Vagina (tissue), 2 donors: ENCODE measurements at regions not wholly inside any gene's neighbourhood (a gene's known extent, or its start where the extent isn't known, plus 50 kb on each side); places are given as distances from the start of the nearest gene placed in this dataset.

Experiments used
- DNase-seq, 2 donors: peaks; one replicate each; pipeline ENCODE4 v3.0.0-alpha.2; 2017; ENCODE audit errors: extremely low spot score in 2 of 2
- H3K27ac ChIP-seq: fragments of 200-600 bp; sonication (generic); one replicate; pipeline ENCODE4 v1.5.1; 2019
- H3K27me3 ChIP-seq: fragments of 200-600 bp; sonication (generic); one replicate; pipeline ENCODE4 v1.5.1; 2019
- H3K36me3 ChIP-seq, 2 donors: fragments of 200-600 bp; sonication (generic); one replicate each; pipeline ENCODE4 v1.5.1; 2017 to 2019
- H3K4me1 ChIP-seq: fragments of 200-600 bp; sonication (generic); one replicate; pipeline ENCODE4 v1.5.1; 2019
- H3K4me3 ChIP-seq, 2 donors: fragments of 200-600 bp; sonication (generic); 1 replicate in 1 of 2; 2 replicates in 1 of 2; pipeline ENCODE4 v1.5.1; 2016 to 2019
- H3K9me3 ChIP-seq: fragments of 200-600 bp; sonication (generic); one replicate; pipeline ENCODE4 v1.5.1; 2019
- POLR2A ChIP-seq, 2 donors: fragments of 450-650 bp; IDR thresholded peaks; one replicate each; pipeline ENCODE4 v1.6.1; 2017; ENCODE audit warnings: antibody characterized with exemption in 2 of 2, mild to moderate bottlenecking in 2 of 2, moderate library complexity in 2 of 2
- POLR2AphosphoS5 ChIP-seq, 2 donors: sonication (generic); formaldehyde crosslinking; IDR thresholded peaks; one replicate each; pipeline ENCODE4 v1.9.0; 2017; ENCODE audit warnings: antibody characterized with exemption in 2 of 2, mild to moderate bottlenecking in 2 of 2, low read depth in 1 of 2; ENCODE audit not compliant: insufficient read depth in 1 of 2
- intact Hi-C: fragments of 100-400 bp; cut with DNase I; formaldehyde crosslinking; loops from one replicate; pipeline ENCODE4 v1.15.1; 2023
- TF ChIP-seq, protein P1 (sequence below), 3 experiments: fragments of 450-650 bp in 2 of 3; fragments of 200-600 bp in 1 of 3; sonication (generic) in 1 of 3; IDR thresholded peaks; one replicate each; pipeline ENCODE4 v1.5.1; 2017 to 2019; ENCODE audit warnings: antibody characterized with exemption in 3 of 3, mild to moderate bottlenecking in 2 of 3, moderate library complexity in 2 of 3

DNA sequence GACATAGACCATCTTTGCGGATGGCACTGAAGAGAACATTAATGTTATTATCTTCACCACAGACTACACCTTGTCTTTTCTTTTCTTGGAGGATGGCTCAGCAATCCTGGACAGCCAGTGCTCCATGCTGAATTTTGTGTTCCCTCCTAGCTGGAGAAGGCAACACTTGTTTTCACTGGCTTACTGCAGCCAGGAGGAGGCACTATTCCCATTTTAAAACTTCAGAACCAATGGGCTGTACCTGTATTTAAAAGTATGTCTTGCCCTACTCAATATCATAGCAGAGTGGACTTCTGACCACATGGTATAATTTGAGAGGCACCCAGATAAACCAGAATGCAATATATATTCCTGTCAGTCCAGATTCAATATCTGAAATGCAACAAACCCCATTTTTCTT is 53.3 kb upstream of the POGK start:
- Histone ChIP-seq H3K27ac (no peak overlapping the region), H3K4me3 (no peak overlapping the region), H3K36me3 (no peaks in the 10 kb centered on the region), H3K27me3 (no peaks in the 10 kb centered on the region), H3K4me1 (no peaks in the 10 kb centered on the region), H3K9me3 (no peaks in the 10 kb centered on the region)
- TF ChIP-seq POLR2AphosphoS5 (IDR thresholded peaks at IDR 0.05; ENCODE audit: insufficient read depth in 1 of 2, low read depth in 1 of 2): no peak
- TF ChIP-seq POLR2A (IDR thresholded peaks at IDR 0.05): no peak
- TF ChIP-seq, protein P1, sequence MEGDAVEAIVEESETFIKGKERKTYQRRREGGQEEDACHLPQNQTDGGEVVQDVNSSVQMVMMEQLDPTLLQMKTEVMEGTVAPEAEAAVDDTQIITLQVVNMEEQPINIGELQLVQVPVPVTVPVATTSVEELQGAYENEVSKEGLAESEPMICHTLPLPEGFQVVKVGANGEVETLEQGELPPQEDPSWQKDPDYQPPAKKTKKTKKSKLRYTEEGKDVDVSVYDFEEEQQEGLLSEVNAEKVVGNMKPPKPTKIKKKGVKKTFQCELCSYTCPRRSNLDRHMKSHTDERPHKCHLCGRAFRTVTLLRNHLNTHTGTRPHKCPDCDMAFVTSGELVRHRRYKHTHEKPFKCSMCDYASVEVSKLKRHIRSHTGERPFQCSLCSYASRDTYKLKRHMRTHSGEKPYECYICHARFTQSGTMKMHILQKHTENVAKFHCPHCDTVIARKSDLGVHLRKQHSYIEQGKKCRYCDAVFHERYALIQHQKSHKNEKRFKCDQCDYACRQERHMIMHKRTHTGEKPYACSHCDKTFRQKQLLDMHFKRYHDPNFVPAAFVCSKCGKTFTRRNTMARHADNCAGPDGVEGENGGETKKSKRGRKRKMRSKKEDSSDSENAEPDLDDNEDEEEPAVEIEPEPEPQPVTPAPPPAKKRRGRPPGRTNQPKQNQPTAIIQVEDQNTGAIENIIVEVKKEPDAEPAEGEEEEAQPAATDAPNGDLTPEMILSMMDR (IDR thresholded peaks at IDR 0.05): no peak
- no peak for DNase-seq
- intact Hi-C loops: no loop called here

DNA sequence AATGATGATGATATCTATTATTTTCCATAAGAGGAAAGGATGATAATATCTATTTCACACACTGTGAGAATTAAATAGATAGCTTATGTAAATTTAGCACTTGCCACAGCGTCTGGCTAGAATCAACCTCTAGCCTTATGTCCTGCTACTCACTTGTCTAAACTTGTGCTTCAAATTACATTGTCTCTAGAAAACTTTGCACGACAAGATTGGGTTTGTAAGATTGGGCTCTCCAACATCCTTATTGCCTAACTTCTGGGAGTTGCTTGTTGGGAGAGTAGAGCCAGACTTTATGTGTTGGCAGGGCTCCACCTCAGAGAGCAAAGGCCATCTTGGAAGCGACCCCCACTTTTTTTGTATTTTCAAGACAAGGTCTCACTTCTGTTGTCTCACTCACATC is 50.0 kb upstream of the POGK start:
- H3K36me3 ChIP-seq: no peaks in the 10 kb centered on the region
- no peaks in the 10 kb centered on the region for H3K9me3 ChIP-seq
- DNase-seq: no peak
- H3K4me3 ChIP-seq: no peak overlapping the region
- H3K4me1 ChIP-seq: no peaks in the 10 kb centered on the region
- no peak for TF ChIP-seq POLR2AphosphoS5 (IDR thresholded peaks at IDR 0.05; ENCODE audit: insufficient read depth in 1 of 2, low read depth in 1 of 2)
- TF ChIP-seq, protein P1 (IDR thresholded peaks at IDR 0.05): no peak
- TF ChIP-seq POLR2A (IDR thresholded peaks at IDR 0.05): no peak
- intact Hi-C loops: no loop called here
- no peaks in the 10 kb centered on the region for H3K27me3 ChIP-seq
- H3K27ac ChIP-seq: no peak overlapping the region
